K562 (cell line): ENCODE measurements at regions not wholly inside any gene's neighbourhood (a gene's known extent, or its start where the extent isn't known, plus 50 kb on each side); places are given as distances from the start of the nearest gene placed in this dataset.

Source experiments
- ATAC-seq: fragments of 200-7000 bp; cut with Tn5 transposase; 3 replicates; pipeline ENCODE4 v1.9.1; 2020; ENCODE audit warnings: moderate library complexity
- BruUV-seq: library from RNA; stranded (reverse); fragments of 400-500 nt; replicated peaks from 2 replicates; lab custom pipeline; 2021; lab: Mats Ljungman, UMichigan
- CTCF ChIA-PET: fragments of 300-600 bp; formaldehyde crosslinking; extraction: SDS; loops from one replicate; lab custom pipeline; 2021; ENCODE audit warnings: low intra/inter-chr PET ratio; lab: Yijun Ruan, JAX
- POLR2A ChIA-PET: fragments of 300-600, 350-650 bp; sonication (Branson Sonifier 250); formaldehyde crosslinking; extraction: SDS; loops from one replicate; lab custom pipeline; 2021; ENCODE audit warnings: antibody characterized with exemption, inconsistent platforms; lab: Yijun Ruan, JAX
- DNase-seq, 4 experiments: peaks; one replicate each; pipeline versions ENCODE4 v3.0.0 to v3.0.0-alpha.2; 2011 to 2018; ENCODE audit warnings: low spot score in 3 of 4, mixed read lengths in 3 of 4; ENCODE audit errors: extremely low read depth in 1 of 4
- FAIRE-seq: peaks from 2 replicates; lab custom pipeline; 2011; peaks lifted over from hg19 to GRCh38; lab: Jason Lieb, UNC
- H2AFZ ChIP-seq: 2 replicates; pipeline ENCODE4 v1.6.0; 2011; ENCODE audit warnings: low read depth, low read length, control low read depth, inconsistent platforms
- H3K27ac ChIP-seq: fragments of 200-600 bp; 3 replicates; pipeline ENCODE4 v1.8.0; 2011; ENCODE audit warnings: low read depth, mild to moderate bottlenecking, control low read depth, inconsistent platforms, low read length, moderate library complexity, mixed read lengths; ENCODE audit errors: extremely low read depth
- H3K27me3 ChIP-seq, 2 experiments: fragments of 300-600 bp in 1 of 2; 2 replicates in 1 of 2; 3 replicates in 1 of 2; pipeline versions ENCODE4 v1.6.0 to v1.8.0; 2011; ENCODE audit warnings: inconsistent platforms in 2 of 2, low read length in 2 of 2, mild to moderate bottlenecking in 1 of 2, mixed read lengths in 1 of 2, moderate library complexity in 1 of 2; ENCODE audit not compliant: control insufficient read depth in 2 of 2, insufficient read depth in 2 of 2
- H3K36me3 ChIP-seq: fragments of 300-600 bp; 3 replicates; pipeline ENCODE4 v1.8.0; 2011; ENCODE audit warnings: mild to moderate bottlenecking, low read length, inconsistent platforms; ENCODE audit not compliant: control insufficient read depth, insufficient read depth
- H3K4me1 ChIP-seq, 2 experiments: fragments of 200-600 bp in 1 of 2; replicated peaks in 1 of 2; 2 replicates in 1 of 2; 3 replicates in 1 of 2; pipeline versions ENCODE4 v1.5.1 to v1.8.0; 2011; ENCODE audit warnings: inconsistent platforms in 2 of 2, low read length in 2 of 2, mild to moderate bottlenecking in 1 of 2, mixed read lengths in 1 of 2, moderate library complexity in 1 of 2; ENCODE audit not compliant: control insufficient read depth in 2 of 2, insufficient read depth in 2 of 2
- H3K4me2 ChIP-seq: 2 replicates; pipeline ENCODE4 v1.6.1; 2011; ENCODE audit warnings: low read length, control low read depth, inconsistent platforms, mixed read lengths; ENCODE audit not compliant: insufficient read depth
- H3K4me3 ChIP-seq: fragments of 200-600 bp; sonication (generic), shearing (Covaris generic); 2 replicates; pipeline ENCODE4 v1.5.1; 2016; ENCODE audit warnings: control low read depth, inconsistent platforms
- H3K79me2 ChIP-seq: fragments of 200-600 bp; 3 replicates; pipeline ENCODE4 v1.8.0; 2011; ENCODE audit warnings: low read length, inconsistent platforms; ENCODE audit not compliant: control insufficient read depth, insufficient read depth
- H3K9ac ChIP-seq, 2 experiments: 2 replicates each; pipeline versions ENCODE4 v1.6.0 to v1.6.1; 2011; ENCODE audit warnings: low read depth in 2 of 2, low read length in 2 of 2, control low read depth in 1 of 2, inconsistent platforms in 1 of 2, mild to moderate bottlenecking in 1 of 2, mixed read lengths in 1 of 2; ENCODE audit not compliant: insufficient read depth in 1 of 2
- H3K9me1 ChIP-seq: one replicate; pipeline ENCODE4 v1.6.0; 2011; ENCODE audit warnings: inconsistent platforms, mild to moderate bottlenecking, low read length, moderate library complexity; ENCODE audit not compliant: control insufficient read depth, insufficient read depth
- H3K9me3 ChIP-seq: replicated peaks from 2 replicates; pipeline ENCODE4 v1.5.1; 2011; ENCODE audit warnings: low read depth, low read length, inconsistent platforms; ENCODE audit not compliant: control insufficient read depth, insufficient read depth
- H4K20me1 ChIP-seq: replicated peaks from 2 replicates; pipeline ENCODE4 v1.6.1; 2011; ENCODE audit warnings: low read length, inconsistent platforms, mixed read lengths; ENCODE audit not compliant: control insufficient read depth, insufficient read depth
- EP300 ChIP-seq: IDR thresholded peaks from 2 replicates; pipeline ENCODE4 v1.6.1; 2012; ENCODE audit warnings: low read length, improper control_type of control experiment
- ESRRA ChIP-seq: fragments of 450-650 bp; IDR thresholded peaks from 2 replicates; pipeline ENCODE4 v1.6.1; 2014; ENCODE audit warnings: low read depth, mild to moderate bottlenecking, moderate library complexity, borderline replicate concordance
- FOSL1 ChIP-seq: fragments of 200-800 bp; sonication (Bioruptor generic); conservative IDR thresholded peaks from 2 replicates; pipeline ENCODE4 v1.6.1; 2016; ENCODE audit warnings: missing genetic modification characterization, missing compliant biosample characterization
- HNRNPL ChIP-seq: fragments of 200-400 bp; formaldehyde crosslinking; IDR thresholded peaks from 2 replicates; pipeline ENCODE4 v1.6.1; 2017; ENCODE audit warnings: low read depth, mild to moderate bottlenecking, low read length
- MAZ ChIP-seq, 2 experiments: fragments of 450-650 bp in 1 of 2; sonication (generic) in 1 of 2; formaldehyde crosslinking; IDR thresholded peaks in 1 of 2; conservative IDR thresholded peaks in 1 of 2; 2 replicates each; pipeline versions ENCODE4 v1.4.0 to v1.5.0; 2020; ENCODE audit warnings: mild to moderate bottlenecking in 1 of 2, missing genetic modification reagents in 1 of 2
- MTA1 ChIP-seq: fragments of 450-650 bp; IDR thresholded peaks from 2 replicates; pipeline ENCODE4 v1.6.1; 2017; ENCODE audit warnings: borderline replicate concordance
- PHTF2 ChIP-seq: fragments of 250-450 bp; sonication (Bioruptor Pico); IDR thresholded peaks from 2 replicates; pipeline ENCODE4 v1.5.0; 2021; ENCODE audit warnings: mild to moderate bottlenecking
- RAD21 ChIP-seq, 2 experiments: fragments of 250-450 bp in 1 of 2; fragments of 450-650 bp in 1 of 2; sonication (Bioruptor Pico) in 1 of 2; formaldehyde crosslinking in 1 of 2; IDR thresholded peaks in 1 of 2; conservative IDR thresholded peaks in 1 of 2; 2 replicates each; pipeline versions ENCODE4 v1.4.0 to v1.8.0; 2020 to 2022; ENCODE audit warnings: mild to moderate bottlenecking in 2 of 2, moderate library complexity in 1 of 2
- RBM25 ChIP-seq: fragments of 200-400 bp; formaldehyde crosslinking; IDR thresholded peaks from 2 replicates; pipeline ENCODE4 v1.6.1; 2018; ENCODE audit warnings: low read length, low read depth, moderate library complexity; ENCODE audit not compliant: severe bottlenecking
- SMARCA5 ChIP-seq: fragments of 450-650 bp; IDR thresholded peaks from 2 replicates; pipeline ENCODE4 v1.6.1; 2016
- ZNF586 ChIP-seq: fragments of 450-650 bp; formaldehyde crosslinking; conservative IDR thresholded peaks from 2 replicates; pipeline ENCODE4 v1.4.0; 2020; ENCODE audit warnings: mild to moderate bottlenecking, moderate library complexity
- WGBS: fragments of 100-300 bp; shearing (Covaris generic); methylation state at CpG from one replicate; pipeline ENCODE4 v1.1.6; 2016; ENCODE audit warnings: low coverage, mixed read lengths; ENCODE audit not compliant: insufficient coverage; ENCODE audit errors: missing lambda C conversion rate; 5-methylcytosine and 5-hydroxymethylcytosine counted together
- in situ Hi-C: fragments of 300-500 bp; cut with MboI; formaldehyde crosslinking; loops from 4 replicates; pipeline ENCODE4 v1.15.0; 2018; ENCODE audit warnings: inconsistent platforms, mixed read lengths
- intact Hi-C: fragments of 100-400 bp; cut with micrococcal nuclease; formaldehyde crosslinking; loops from 2 replicates; pipeline ENCODE4 v1.14.2; 2022
- TF ChIP-seq, protein P1 (sequence below): fragments of 200-800 bp; sonication (Bioruptor generic); IDR thresholded peaks from 2 replicates; pipeline ENCODE4 v1.6.1; 2016; ENCODE audit warnings: missing genetic modification characterization, missing compliant biosample characterization
- TF ChIP-seq, protein P2 (sequence below): fragments of 450-650 bp; IDR thresholded peaks from 2 replicates; pipeline ENCODE4 v1.6.1; 2016; ENCODE audit warnings: low read depth, mild to moderate bottlenecking, moderate library complexity

DNA sequence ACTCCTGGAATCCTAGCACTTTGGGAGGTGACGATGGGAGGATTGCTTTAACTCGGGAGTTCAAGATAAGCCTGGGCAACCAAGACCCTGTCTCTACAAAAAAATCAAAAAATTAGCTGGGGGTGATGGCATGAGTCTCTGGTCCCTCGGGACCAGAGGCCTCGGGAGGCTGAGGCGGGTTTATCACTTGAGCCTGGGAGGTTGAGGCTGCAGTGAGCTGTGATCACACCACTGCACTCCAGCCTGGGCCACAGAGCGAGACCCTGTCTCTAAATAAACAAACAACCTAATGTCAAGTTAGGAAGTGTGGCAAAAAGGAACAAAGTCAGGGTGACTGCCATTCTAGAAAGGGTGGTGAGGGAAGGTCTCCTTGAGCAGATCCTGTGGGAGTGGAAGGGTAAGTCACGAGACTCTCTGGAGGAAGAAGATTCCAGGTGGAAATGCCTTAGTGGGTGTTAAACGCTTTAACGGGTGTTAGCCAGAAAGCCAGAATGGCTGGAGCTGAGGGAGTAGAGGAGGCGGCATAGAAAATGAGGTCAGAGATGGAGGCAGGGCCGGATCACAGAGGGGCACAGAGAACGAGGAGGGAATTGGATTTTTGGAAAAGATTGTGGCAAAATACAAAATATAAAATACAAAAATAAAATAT, 62.2 kb upstream of the ATP5PO start (continued):
- TF ChIP-seq, protein P1, sequence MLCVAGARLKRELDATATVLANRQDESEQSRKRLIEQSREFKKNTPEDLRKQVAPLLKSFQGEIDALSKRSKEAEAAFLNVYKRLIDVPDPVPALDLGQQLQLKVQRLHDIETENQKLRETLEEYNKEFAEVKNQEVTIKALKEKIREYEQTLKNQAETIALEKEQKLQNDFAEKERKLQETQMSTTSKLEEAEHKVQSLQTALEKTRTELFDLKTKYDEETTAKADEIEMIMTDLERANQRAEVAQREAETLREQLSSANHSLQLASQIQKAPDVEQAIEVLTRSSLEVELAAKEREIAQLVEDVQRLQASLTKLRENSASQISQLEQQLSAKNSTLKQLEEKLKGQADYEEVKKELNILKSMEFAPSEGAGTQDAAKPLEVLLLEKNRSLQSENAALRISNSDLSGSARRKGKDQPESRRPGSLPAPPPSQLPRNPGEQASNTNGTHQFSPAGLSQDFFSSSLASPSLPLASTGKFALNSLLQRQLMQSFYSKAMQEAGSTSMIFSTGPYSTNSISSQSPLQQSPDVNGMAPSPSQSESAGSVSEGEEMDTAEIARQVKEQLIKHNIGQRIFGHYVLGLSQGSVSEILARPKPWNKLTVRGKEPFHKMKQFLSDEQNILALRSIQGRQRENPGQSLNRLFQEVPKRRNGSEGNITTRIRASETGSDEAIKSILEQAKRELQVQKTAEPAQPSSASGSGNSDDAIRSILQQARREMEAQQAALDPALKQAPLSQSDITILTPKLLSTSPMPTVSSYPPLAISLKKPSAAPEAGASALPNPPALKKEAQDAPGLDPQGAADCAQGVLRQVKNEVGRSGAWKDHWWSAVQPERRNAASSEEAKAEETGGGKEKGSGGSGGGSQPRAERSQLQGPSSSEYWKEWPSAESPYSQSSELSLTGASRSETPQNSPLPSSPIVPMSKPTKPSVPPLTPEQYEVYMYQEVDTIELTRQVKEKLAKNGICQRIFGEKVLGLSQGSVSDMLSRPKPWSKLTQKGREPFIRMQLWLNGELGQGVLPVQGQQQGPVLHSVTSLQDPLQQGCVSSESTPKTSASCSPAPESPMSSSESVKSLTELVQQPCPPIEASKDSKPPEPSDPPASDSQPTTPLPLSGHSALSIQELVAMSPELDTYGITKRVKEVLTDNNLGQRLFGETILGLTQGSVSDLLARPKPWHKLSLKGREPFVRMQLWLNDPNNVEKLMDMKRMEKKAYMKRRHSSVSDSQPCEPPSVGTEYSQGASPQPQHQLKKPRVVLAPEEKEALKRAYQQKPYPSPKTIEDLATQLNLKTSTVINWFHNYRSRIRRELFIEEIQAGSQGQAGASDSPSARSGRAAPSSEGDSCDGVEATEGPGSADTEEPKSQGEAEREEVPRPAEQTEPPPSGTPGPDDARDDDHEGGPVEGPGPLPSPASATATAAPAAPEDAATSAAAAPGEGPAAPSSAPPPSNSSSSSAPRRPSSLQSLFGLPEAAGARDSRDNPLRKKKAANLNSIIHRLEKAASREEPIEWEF (CRISPR knock-in tag), result 0 out of 2 replicates have a peak, but pooled peaks have one; percentile 60
- TF ChIP-seq HNRNPL (no peak), EP300 (no peak)

DNA sequence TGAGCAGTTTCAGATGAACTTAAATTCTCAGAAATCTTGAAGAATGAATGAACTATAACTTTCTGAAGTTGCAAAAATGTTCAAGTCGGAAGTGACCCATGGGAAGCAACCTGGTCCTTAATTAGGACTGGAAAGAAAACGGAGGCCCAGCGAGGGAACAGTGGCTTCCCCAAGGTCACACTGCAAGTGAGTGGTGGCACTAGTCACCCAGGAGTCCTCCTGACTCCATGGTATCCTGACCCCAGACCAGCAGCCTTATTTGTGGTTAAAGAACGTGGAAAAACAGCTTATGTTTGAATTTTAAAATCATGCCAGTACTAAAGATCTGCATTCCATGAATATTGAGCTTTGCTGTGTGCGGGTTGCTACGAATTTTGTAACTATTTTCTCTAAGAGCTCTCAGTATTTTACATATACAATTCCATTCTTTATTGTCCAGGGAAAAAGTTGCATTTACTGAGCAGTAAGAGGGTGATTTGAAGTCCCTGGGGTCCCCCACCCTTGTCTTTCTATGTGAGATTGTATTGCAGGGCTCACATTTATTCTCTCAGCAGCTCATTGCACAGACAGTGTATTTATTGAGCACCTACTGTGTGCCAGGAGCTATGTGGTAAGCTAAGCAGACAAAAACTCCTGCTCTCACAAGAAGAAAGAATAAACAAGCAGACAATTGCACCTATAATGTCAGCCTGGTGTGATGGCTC, 61.6 kb upstream of the ATP5PO start:
- peak overlapping the region in 1 of 2 experiments; percentile 76; a peak in 3 of 4 replicates for H3K9ac ChIP-seq
- CTCF ChIA-PET, result no interaction called here
- ATAC-seq (no peak), DNase-seq (no peak), FAIRE-seq (no peak)
- no peaks in the 10 kb centered on the region for H4K20me1 ChIP-seq
- in situ Hi-C loops (no loop called here), intact Hi-C loops (loop anchor here (5.0 to 10.0 kb wide), 3 partner anchors 40 to 392 kb away; partner anchors contain the start of gene DONSON)
- H3K4me2 ChIP-seq, result peak overlapping the region; percentile 81
- no peaks in the 10 kb centered on the region for H3K27me3 ChIP-seq
- H3K9me1 ChIP-seq, result no peaks in the 10 kb centered on the region
- peak overlapping the region; percentile 96 for H2AFZ ChIP-seq
- BruUV-seq, result TSS peak; percentile 66
- no peaks in the 10 kb centered on the region for H3K36me3 ChIP-seq
- H3K79me2 ChIP-seq, result no peaks in the 10 kb centered on the region
- H3K4me3 ChIP-seq, result peak overlapping the region; percentile 18; the same call in 1 of the 2 replicates
- peaks cover 12 to 36% of the 10 kb centered on the region in 2 experiments; a peak in 4 of 5 replicates for H3K4me1 ChIP-seq
- WGBS, result 42% methylated on average over 6 of the region's 6 CpGs
- H3K27ac ChIP-seq, result peak overlapping the region; percentile 92
- POLR2A ChIA-PET, result interaction anchor here (0.8 to 4.3 kb wide), 7 partner anchors 8 to 36 kb away, joined by 3 to 24 read pairs (median 5); no protein-coding TSS in a partner anchor
- H3K9me3 ChIP-seq, result no peaks in the 10 kb centered on the region
- TF ChIP-seq RAD21 (CRISPR knock-in tag; conservative IDR thresholded peaks at IDR 0.05 in 1 of 2, IDR thresholded peaks at IDR 0.05 in 1 of 2) (peak in 1 of 2 experiments; percentile 11; a peak in 1 of 4 replicates), RBM25 (peak; percentile 22), ZNF586 (0 out of 2 replicates have a peak, but pooled peaks have one; percentile 34), PHTF2 (CRISPR knock-in tag) (no peak), FOSL1 (tag) (peak; percentile 55; the same call in 1 of the 2 replicates), ESRRA (0 out of 2 replicates have a peak, but pooled peaks have one; percentile 19), MAZ (CRISPR knock-in tag; conservative IDR thresholded peaks at IDR 0.05 in 1 of 2, IDR thresholded peaks at IDR 0.05 in 1 of 2) (0 out of 4 replicates have a peak, but pooled peaks of 1 of the 2 experiments have one; percentile 7), SMARCA5 (no peak), MTA1 (0 out of 2 replicates have a peak, but pooled peaks have one; percentile 3)
- TF ChIP-seq, protein P2, sequence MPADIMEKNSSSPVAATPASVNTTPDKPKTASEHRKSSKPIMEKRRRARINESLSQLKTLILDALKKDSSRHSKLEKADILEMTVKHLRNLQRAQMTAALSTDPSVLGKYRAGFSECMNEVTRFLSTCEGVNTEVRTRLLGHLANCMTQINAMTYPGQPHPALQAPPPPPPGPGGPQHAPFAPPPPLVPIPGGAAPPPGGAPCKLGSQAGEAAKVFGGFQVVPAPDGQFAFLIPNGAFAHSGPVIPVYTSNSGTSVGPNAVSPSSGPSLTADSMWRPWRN, result peak; percentile 6; the same call in 1 of the 2 replicates
